Epithelial cell of esophagus (primary cell): ENCODE measurements at regions not wholly inside any gene's neighbourhood (a gene's known extent, or its start where the extent isn't known, plus 50 kb on each side); places are given as distances from the start of the nearest gene placed in this dataset.
A peak's percentile ranks its signal among the peaks of the same experiment; 100 is the strongest.

Experiments used
- DNase-seq: peaks from one replicate; pipeline ENCODE4 v3.0.0; 2010; ENCODE audit warnings: low read depth
- H3K4me3 ChIP-seq: 2 replicates; pipeline ENCODE4 v1.5.1; 2011; ENCODE audit warnings: mild to moderate bottlenecking, low read length, control low read depth
- TF ChIP-seq, protein P1 (sequence below): IDR thresholded peaks from 2 replicates; pipeline ENCODE4 v1.5.1; 2011; ENCODE audit warnings: low read depth, mild to moderate bottlenecking, low read length, control low read depth, inconsistent platforms; ENCODE audit not compliant: insufficient read depth; ENCODE audit errors: missing control alignments

DNA sequence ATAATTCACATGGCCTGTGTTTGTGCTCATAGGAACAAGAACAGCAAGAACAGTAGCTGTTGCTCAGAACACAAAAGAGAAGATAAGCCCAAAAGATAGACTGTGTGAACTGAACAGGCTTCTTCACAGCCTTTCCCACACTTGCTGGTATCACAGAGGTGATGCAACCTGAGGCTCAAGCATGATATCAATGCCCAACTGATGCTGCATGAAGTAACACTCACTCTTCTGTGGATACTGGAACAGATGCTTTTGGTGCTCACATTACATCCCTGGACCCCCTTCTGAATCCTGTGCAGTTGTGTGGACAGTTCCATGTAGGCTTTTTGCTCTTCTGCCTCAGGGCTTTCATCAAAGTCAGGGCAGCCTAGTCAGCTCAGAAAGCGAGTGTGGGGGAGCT is 88.4 kb upstream of the RND3 start:
- peak; percentile 40 for DNase-seq
- TF ChIP-seq, protein P1, sequence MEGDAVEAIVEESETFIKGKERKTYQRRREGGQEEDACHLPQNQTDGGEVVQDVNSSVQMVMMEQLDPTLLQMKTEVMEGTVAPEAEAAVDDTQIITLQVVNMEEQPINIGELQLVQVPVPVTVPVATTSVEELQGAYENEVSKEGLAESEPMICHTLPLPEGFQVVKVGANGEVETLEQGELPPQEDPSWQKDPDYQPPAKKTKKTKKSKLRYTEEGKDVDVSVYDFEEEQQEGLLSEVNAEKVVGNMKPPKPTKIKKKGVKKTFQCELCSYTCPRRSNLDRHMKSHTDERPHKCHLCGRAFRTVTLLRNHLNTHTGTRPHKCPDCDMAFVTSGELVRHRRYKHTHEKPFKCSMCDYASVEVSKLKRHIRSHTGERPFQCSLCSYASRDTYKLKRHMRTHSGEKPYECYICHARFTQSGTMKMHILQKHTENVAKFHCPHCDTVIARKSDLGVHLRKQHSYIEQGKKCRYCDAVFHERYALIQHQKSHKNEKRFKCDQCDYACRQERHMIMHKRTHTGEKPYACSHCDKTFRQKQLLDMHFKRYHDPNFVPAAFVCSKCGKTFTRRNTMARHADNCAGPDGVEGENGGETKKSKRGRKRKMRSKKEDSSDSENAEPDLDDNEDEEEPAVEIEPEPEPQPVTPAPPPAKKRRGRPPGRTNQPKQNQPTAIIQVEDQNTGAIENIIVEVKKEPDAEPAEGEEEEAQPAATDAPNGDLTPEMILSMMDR = no peak
- H3K4me3 ChIP-seq = no peak overlapping the region

GRCh38 chr2:150572961-150573395 is 85.5 kb upstream of the RND3 start:
- no peak overlapping the region for H3K4me3 ChIP-seq
- TF ChIP-seq, protein P1 = no peak

DNA sequence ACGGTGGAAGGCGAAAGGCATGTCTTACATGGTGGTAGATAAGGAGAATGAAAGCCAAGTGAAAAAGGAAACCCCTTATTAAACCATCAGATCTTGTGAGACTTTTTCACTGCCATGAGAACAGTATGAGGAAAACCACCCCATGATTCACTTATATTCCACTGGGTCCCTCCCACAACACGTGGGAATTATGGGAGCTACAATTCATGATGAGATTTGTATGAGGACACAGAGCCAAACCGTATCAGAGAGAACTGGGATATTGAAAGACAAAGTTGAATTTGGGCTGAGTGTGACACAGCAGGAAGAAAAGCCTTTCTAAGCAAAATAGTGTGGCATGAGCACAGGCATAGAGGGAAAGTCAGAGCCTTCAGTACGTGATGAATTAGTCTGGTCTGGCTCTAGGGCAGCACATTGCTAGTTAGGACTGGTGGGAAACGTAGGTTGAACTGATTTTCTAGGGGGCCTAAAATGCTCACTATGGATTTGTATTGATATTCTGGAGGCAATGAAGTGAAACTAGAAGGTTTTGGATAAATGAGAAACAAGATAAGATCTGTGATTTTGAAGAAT is 84.8 kb upstream of the RND3 start:
- peak; percentile 53 for DNase-seq
- TF ChIP-seq, protein P1 = no peak
- no peak overlapping the region for H3K4me3 ChIP-seq

More at GRCh38 chr2:150572961-150573395, 85.5 kb upstream of the RND3 start:
- peak; percentile 93 for DNase-seq

DNA sequence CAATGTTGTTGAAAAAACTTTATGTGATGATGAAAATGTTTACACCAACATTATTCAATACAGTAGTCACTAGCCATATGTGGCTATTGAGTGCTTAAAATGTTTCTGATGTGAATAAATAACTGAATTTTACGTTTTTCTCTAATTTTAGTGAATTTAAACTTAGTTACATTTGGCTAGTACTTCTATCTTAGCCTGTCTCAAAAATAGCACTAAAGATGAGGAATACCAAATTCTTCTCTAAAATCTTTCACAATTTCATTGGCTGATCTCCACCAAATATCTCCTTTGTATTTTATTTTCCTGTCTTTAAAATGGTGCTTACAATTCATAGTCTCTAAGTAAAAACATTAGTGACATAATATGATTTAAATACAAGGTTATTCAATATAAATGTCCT is 83.7 kb upstream of the RND3 start:
- no peak for DNase-seq
- no peak overlapping the region for H3K4me3 ChIP-seq
- TF ChIP-seq, protein P1 = no peak

DNA sequence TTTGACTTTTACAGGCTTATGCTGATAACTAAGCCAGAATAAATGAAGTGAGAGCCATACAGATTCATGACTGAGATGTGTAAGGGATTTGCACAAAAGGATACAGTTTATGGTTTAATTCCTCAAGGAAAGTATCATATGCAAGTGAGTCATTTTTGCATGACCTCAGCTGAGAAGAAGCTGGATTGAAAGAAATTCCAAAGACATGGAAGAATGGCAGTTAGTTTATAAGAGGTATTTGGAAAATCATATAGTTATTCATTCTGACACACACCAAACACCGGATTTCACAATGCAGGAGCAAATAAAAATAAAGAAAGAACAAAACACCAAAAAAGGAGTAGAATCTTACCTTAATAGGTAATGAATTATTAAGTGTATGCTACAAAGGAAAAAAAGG is 83.2 kb upstream of the RND3 start:
- TF ChIP-seq, protein P1 = no peak
- DNase-seq = peak; percentile 90
- H3K4me3 ChIP-seq = no peak overlapping the region

- DNase-seq = peak; percentile 60
- TF ChIP-seq, protein P1 = no peak
- no peak overlapping the region for H3K4me3 ChIP-seq
Observed at GRCh38 chr2:150569761-150570160, 82.3 kb upstream of the RND3 start.

DNA sequence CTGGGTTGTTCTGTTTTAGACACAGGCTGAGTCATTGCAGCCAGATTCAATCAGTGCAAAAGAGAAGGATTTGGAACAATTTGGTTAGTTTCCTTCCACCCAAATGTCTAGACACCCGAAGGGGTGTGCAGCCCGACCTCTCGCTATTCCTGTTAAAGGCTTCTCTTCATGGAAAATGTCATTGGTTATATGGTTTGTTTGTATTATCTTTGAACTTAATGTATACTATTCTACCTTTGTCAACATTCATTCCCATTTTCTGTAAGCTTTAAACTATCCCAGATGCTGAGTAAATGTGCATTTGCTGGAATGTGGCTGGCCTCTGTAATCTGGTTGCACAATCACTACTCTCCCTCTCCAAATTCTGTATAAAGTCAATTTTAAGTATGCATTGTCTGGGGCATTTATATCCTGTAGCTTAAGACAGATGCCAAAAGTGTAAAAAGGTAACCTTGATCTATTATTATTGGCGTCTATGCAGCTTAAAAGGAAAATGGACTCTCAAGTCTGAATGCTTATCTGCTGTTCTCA is 80.4 kb upstream of the RND3 start:
- TF ChIP-seq, protein P1 = no peak
- no peak overlapping the region for H3K4me3 ChIP-seq
- no peak for DNase-seq
